ENCODE measurements at regions not wholly inside any gene's neighbourhood (a gene's known extent, or its start where the extent isn't known, plus 50 kb on each side); places are given as distances from the start of the nearest gene placed in this dataset.
"Not testable (repeated sequence)": the region's sequence is repeated elsewhere in the genome, so short reads cannot be mapped to it uniquely, and the experiment has no call there.

GRCh38 chr5:174900240-174900865 is 176.0 kb downstream of the MSX2 start:
- no peak for DNase-seq

GRCh38 chr5:174897281-174897950 is 173.0 kb downstream of the MSX2 start:
- DNase-seq, result no peak

GRCh38 chr5:174895360-174895759 is 171.0 kb downstream of the MSX2 start:
- DNase-seq, result no peak

GRCh38 chr5:174892742-174893141 is 168.4 kb downstream of the MSX2 start:
- no peak for DNase-seq

- DNase-seq, result not testable (repeated sequence)
Observed at GRCh38 chr5:174880412-174881200, 156.2 kb downstream of the MSX2 start.

GRCh38 chr5:174877987-174878386 is 153.6 kb downstream of the MSX2 start:
- no peak for DNase-seq

GRCh38 chr5:174872271-174872670 is 147.9 kb downstream of the MSX2 start:
- no peak for DNase-seq

GRCh38 chr5:174852143-174852542 is 127.8 kb downstream of the MSX2 start:
- no peak for DNase-seq

- no peak for DNase-seq
Observed at GRCh38 chr5:174850565-174851169, 126.3 kb downstream of the MSX2 start.

- no peak for DNase-seq
Observed at GRCh38 chr5:174849426-174849825, 125.0 kb downstream of the MSX2 start.

GRCh38 chr5:174844971-174845370 is 120.6 kb downstream of the MSX2 start:
- DNase-seq, result no peak

- DNase-seq, result no peak
Observed at GRCh38 chr5:174843263-174844250, 119.2 kb downstream of the MSX2 start.

GRCh38 chr5:174840435-174840834 is 116.1 kb downstream of the MSX2 start:
- DNase-seq, result no peak

- DNase-seq, result no peak
Observed at GRCh38 chr5:174839196-174839595, 114.8 kb downstream of the MSX2 start.

- DNase-seq, result no peak
Observed at GRCh38 chr5:174837919-174838902, 113.8 kb downstream of the MSX2 start.

- DNase-seq, result no peak
Observed at GRCh38 chr5:174834081-174834480, 109.7 kb downstream of the MSX2 start.

GRCh38 chr5:174832811-174833210 is 108.4 kb downstream of the MSX2 start:
- DNase-seq, result no peak

GRCh38 chr5:174832025-174832424 is 107.6 kb downstream of the MSX2 start:
- no peak for DNase-seq

- no peak for DNase-seq
Observed at GRCh38 chr5:174831031-174831660, 106.8 kb downstream of the MSX2 start.

GRCh38 chr5:174829511-174829864 is 105.1 kb downstream of the MSX2 start:
- no peak for DNase-seq

Measured in activated CD4-positive, alpha-beta T cell treated with anti-CD3 and anti-CD28 coated beads, Interleukin-2, amount 50 U/mL, for 48 hours (primary cell).